ENCODE measurements at regions not wholly inside any gene's neighbourhood (a gene's known extent, or its start where the extent isn't known, plus 50 kb on each side); places are given as distances from the start of the nearest gene placed in this dataset.
"Not testable (repeated sequence)": the region's sequence is repeated elsewhere in the genome, so short reads cannot be mapped to it uniquely, and the experiment has no call there.

GRCh38 chr4:58313444-58313843 is 1203.3 kb upstream of the IGFBP7 start:
- no peak for DNase-seq (ENCODE audit: low read depth)
- no peak overlapping the region for H3K4me3 ChIP-seq (ENCODE audit: low read depth, low read length)

GRCh38 chr4:58303456-58303855 is 1193.3 kb upstream of the IGFBP7 start:
- no peak overlapping the region for H3K4me3 ChIP-seq (ENCODE audit: low read depth, low read length)
- no peak for TF ChIP-seq CTCF (IDR thresholded peaks at IDR 0.05; ENCODE audit: insufficient read depth, low read length)
- no peak for DNase-seq (ENCODE audit: low read depth)

More at GRCh38 chr4:58313444-58313843, 1203.3 kb upstream of the IGFBP7 start:
- no peak for TF ChIP-seq CTCF (IDR thresholded peaks at IDR 0.05; ENCODE audit: insufficient read depth, low read length)

GRCh38 chr4:58301376-58301999 is 1191.3 kb upstream of the IGFBP7 start:
- no peak for TF ChIP-seq CTCF (IDR thresholded peaks at IDR 0.05; ENCODE audit: insufficient read depth, low read length)
- no peak overlapping the region for H3K4me3 ChIP-seq (ENCODE audit: low read depth, low read length)
- no peak for DNase-seq (ENCODE audit: low read depth)

GRCh38 chr4:58286335-58286734 is 1176.2 kb upstream of the IGFBP7 start:
- H3K4me3 ChIP-seq (ENCODE audit: low read depth, low read length), result no peak overlapping the region
- no peak for TF ChIP-seq CTCF (IDR thresholded peaks at IDR 0.05; ENCODE audit: insufficient read depth, low read length)
- no peak for DNase-seq (ENCODE audit: low read depth)

- DNase-seq (ENCODE audit: low read depth); H3K4me3 ChIP-seq (ENCODE audit: low read depth, low read length): not testable (repeated sequence)
Observed at GRCh38 chr4:58280928-58281327, 1170.7 kb upstream of the IGFBP7 start.

GRCh38 chr4:58275856-58276255 is 1165.7 kb upstream of the IGFBP7 start:
- no peak for DNase-seq (ENCODE audit: low read depth)
- no peak for TF ChIP-seq CTCF (IDR thresholded peaks at IDR 0.05; ENCODE audit: insufficient read depth, low read length)
- no peak overlapping the region for H3K4me3 ChIP-seq (ENCODE audit: low read depth, low read length)

- H3K4me3 ChIP-seq (ENCODE audit: low read depth, low read length), result no peak overlapping the region
- no peak for TF ChIP-seq CTCF (IDR thresholded peaks at IDR 0.05; ENCODE audit: insufficient read depth, low read length)
- DNase-seq (ENCODE audit: low read depth), result no peak
Observed at GRCh38 chr4:58274553-58274952, 1164.4 kb upstream of the IGFBP7 start.
